ENCODE measurements at regions not wholly inside any gene's neighbourhood (a gene's known extent, or its start where the extent isn't known, plus 50 kb on each side); places are given as distances from the start of the nearest gene placed in this dataset.

- H3K9me3 ChIP-seq (replicated peaks in 1 of 3), result no peaks in the 10 kb centered on the region
- no peaks in the 10 kb centered on the region for H3K4me1 ChIP-seq (replicated peaks in 1 of 2)
- no peaks in the 10 kb centered on the region for H3K27me3 ChIP-seq
- H3K4me3 ChIP-seq, result no peak overlapping the region
- TF ChIP-seq POLR2A (IDR thresholded peaks at IDR 0.05) (no peak), CTCF (IDR thresholded peaks at IDR 0.05) (no peak)
- intact Hi-C loops (cut with DNase I), result loop anchor here in 1 of 2 donors (10.0 kb wide), 1 partner anchor 115 kb away; no protein-coding TSS in a partner anchor
- no peaks in the 10 kb centered on the region for H3K36me3 ChIP-seq (replicated peaks in 1 of 2)
- DNase-seq, result no peak
- H3K27ac ChIP-seq, result no peak overlapping the region
- WGBS, 4 donors, result 74 to 94% (median 78%) methylated on average over 2 of the region's 2 CpGs
These were observed 135.3 kb downstream of the PRELID2 start for GRCh38 chr5:145699846-145700245.

DNA sequence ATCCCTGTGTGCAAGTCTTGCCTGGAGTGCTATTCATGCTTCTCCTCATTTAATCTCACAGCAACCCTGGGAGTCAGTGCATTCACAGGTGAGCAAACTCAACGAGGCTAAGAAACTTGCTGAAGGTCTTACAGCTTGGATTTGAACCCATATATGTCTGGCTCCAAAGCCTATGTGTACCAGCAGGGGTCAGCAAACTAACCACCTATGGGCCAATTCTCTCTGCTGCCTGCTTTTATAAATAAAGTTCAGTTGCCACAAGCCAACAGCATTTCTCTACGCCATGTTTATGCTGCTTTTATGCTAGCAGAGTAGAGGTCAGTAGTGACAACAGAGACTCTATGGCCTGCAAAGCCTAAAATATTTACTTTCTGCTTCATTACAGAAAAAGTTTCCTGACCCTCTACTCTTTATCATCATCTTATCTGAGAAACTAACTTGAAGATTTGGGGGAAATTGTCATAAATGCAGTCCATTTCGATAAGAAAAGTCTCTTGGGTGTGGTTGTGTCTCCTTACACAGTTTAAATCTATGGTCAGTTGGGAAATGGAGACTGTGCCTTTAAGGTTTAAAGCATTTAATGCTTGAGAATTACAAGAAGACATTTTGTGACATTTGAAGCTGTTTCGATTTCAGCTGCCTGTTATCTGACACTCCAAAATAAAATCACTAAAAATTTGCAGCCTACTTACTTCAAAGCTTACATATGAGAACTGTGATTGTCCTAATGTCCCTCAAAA, 137.7 kb downstream of the PRELID2 start:
- DNase-seq, result peak in 4 of 7 donors; percentile 16 to 59 (median 38)
- TF ChIP-seq CTCF (IDR thresholded peaks at IDR 0.05) (peak in 5 of 6 experiments; percentile 19 to 54 (median 50)), POLR2A (IDR thresholded peaks at IDR 0.05) (no peak)
- Histone ChIP-seq H3K9me3 (replicated peaks in 1 of 3) (no peaks in the 10 kb centered on the region), H3K4me3 (no peak overlapping the region), H3K4me1 (replicated peaks in 1 of 2) (no peaks in the 10 kb centered on the region), H3K27ac (no peak overlapping the region), H3K27me3 (no peaks in the 10 kb centered on the region), H3K36me3 (replicated peaks in 1 of 2) (no peaks in the 10 kb centered on the region)
- WGBS, 4 donors, result 57 to 63% (median 60%) methylated on average over 4 of the region's 4 CpGs
- intact Hi-C loops (cut with DNase I), result loop anchor here in 1 of 2 donors (10.0 kb wide), 1 partner anchor 117 kb away; no protein-coding TSS in a partner anchor

GRCh38 chr5:145689235-145689634, 145.9 kb downstream of the PRELID2 start:
- Histone ChIP-seq H3K36me3 (replicated peaks in 1 of 2) (no peaks in the 10 kb centered on the region), H3K9me3 (replicated peaks in 1 of 3) (no peaks in the 10 kb centered on the region), H3K27ac (no peak overlapping the region), H3K4me3 (no peak overlapping the region), H3K27me3 (no peaks in the 10 kb centered on the region), H3K4me1 (replicated peaks in 1 of 2) (no peaks in the 10 kb centered on the region)
- no peak for TF ChIP-seq CTCF (IDR thresholded peaks at IDR 0.05)
- peak in 3 of 7 donors; percentile 8 to 21 (median 10) for DNase-seq
- intact Hi-C loops (cut with DNase I), result loop anchor here (10.0 kb wide), 1 partner anchor 356 kb away; no protein-coding TSS in a partner anchor
- WGBS, 4 donors, result 68 to 72% (median 72%) methylated on average over 3 of the region's 3 CpGs

DNA sequence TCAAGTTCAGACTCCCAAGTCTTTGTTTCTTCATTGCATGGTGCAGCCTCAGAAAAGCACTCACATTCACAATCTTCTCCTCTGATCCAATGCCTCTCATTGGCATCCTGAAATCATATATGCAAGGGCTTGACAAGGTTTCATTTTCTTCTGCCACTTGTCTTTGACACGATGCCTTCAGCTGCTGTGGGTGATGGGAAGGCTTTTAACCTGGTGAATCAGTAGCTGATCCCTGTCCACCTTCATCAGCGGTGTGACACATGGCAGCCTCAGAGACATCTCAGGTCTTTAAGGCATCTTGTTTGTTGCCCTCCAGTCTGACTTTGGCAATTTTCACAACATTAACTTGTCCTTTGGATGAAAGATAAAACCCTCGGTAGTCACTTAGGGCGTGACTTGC, 147.2 kb downstream of the PRELID2 start:
- TF ChIP-seq CTCF (IDR thresholded peaks at IDR 0.05) (no peak), POLR2A (IDR thresholded peaks at IDR 0.05) (no peak)
- Histone ChIP-seq H3K36me3 (replicated peaks in 1 of 2) (no peaks in the 10 kb centered on the region), H3K4me1 (replicated peaks in 1 of 2) (no peaks in the 10 kb centered on the region), H3K9me3 (replicated peaks in 1 of 3) (no peaks in the 10 kb centered on the region), H3K4me3 (no peak overlapping the region), H3K27ac (no peak overlapping the region), H3K27me3 (no peaks in the 10 kb centered on the region)
- 80 to 92% (median 85%) methylated on average over 4 of the region's 4 CpGs for WGBS, 4 donors
- intact Hi-C loops (cut with DNase I), result loop anchor here (10.0 kb wide), 1 partner anchor 357 kb away; no protein-coding TSS in a partner anchor
- no peak for DNase-seq
